MM.1S (cell line): ENCODE measurements at regions not wholly inside any gene's neighbourhood (a gene's known extent, or its start where the extent isn't known, plus 50 kb on each side); places are given as distances from the start of the nearest gene placed in this dataset.

Source experiments
- DNase-seq: peaks from one replicate; pipeline ENCODE4 v3.0.0-alpha.2; 2015
- H2AFZ ChIP-seq: fragments of 300-600 bp; sonication (generic); 2 replicates; pipeline ENCODE4 v1.6.0; 2016; ENCODE audit warnings: antibody characterized with exemption, low read length
- H3F3A ChIP-seq: fragments of 300-600 bp; sonication (generic); 2 replicates; pipeline ENCODE4 v1.6.1; 2016; ENCODE audit warnings: mild to moderate bottlenecking, antibody characterized with exemption, low read length, moderate library complexity, mixed read lengths; ENCODE audit not compliant: insufficient read depth
- H3K27ac ChIP-seq: fragments of 300-600 bp; sonication (generic); 2 replicates; pipeline ENCODE4 v1.5.1; 2016; ENCODE audit warnings: mild to moderate bottlenecking, low read length
- H3K27me3 ChIP-seq: fragments of 300-600 bp; sonication (generic); replicated peaks from 2 replicates; pipeline ENCODE4 v1.6.0; 2016; ENCODE audit warnings: low read length; ENCODE audit not compliant: insufficient read depth
- H3K36me3 ChIP-seq: fragments of 300-600 bp; sonication (generic); replicated peaks from 2 replicates; pipeline ENCODE4 v1.6.1; 2016; ENCODE audit warnings: mild to moderate bottlenecking, low read length, mixed read lengths; ENCODE audit not compliant: insufficient read depth
- H3K4me1 ChIP-seq: fragments of 300-600 bp; sonication (generic); 2 replicates; pipeline ENCODE4 v1.6.1; 2016; ENCODE audit warnings: low read length, mixed read lengths
- H3K4me2 ChIP-seq: fragments of 300-600 bp; sonication (generic); 2 replicates; pipeline ENCODE4 v1.6.0; 2016; ENCODE audit warnings: low read depth, low read length
- H3K4me3 ChIP-seq: fragments of 300-600 bp; sonication (generic); 2 replicates; pipeline ENCODE4 v1.5.1; 2016; ENCODE audit warnings: low read length, mixed read lengths
- H3K79me2 ChIP-seq: fragments of 300-600 bp; sonication (generic); 2 replicates; pipeline ENCODE4 v1.6.1; 2016; ENCODE audit warnings: mixed run types, low read length, mixed read lengths
- H3K9ac ChIP-seq: fragments of 300-600 bp; sonication (generic); 2 replicates; pipeline ENCODE4 v1.6.1; 2016; ENCODE audit warnings: low read length, mixed read lengths
- H3K9me2 ChIP-seq: fragments of 300-600 bp; sonication (generic); replicated peaks from 2 replicates; pipeline ENCODE4 v1.6.1; 2016; ENCODE audit warnings: mild to moderate bottlenecking, low read length, mixed read lengths; ENCODE audit not compliant: insufficient read depth
- H3K9me3 ChIP-seq: fragments of 300-600 bp; sonication (generic); replicated peaks from 2 replicates; pipeline ENCODE4 v1.6.1; 2016; ENCODE audit warnings: mild to moderate bottlenecking, low read length, mixed read lengths; ENCODE audit not compliant: insufficient read depth
- H4K20me1 ChIP-seq: fragments of 300-600 bp; sonication (generic); 2 replicates; pipeline ENCODE4 v1.6.1; 2016; ENCODE audit warnings: mild to moderate bottlenecking, low read length, moderate library complexity, mixed read lengths; ENCODE audit not compliant: insufficient read depth
- EZH2 ChIP-seq: fragments of 300-600 bp; sonication (generic); optimal IDR thresholded peaks from 2 replicates; pipeline ENCODE3; 2017; ENCODE audit warnings: low read depth, mild to moderate bottlenecking, antibody characterized with exemption, low read length, mixed read lengths
- EZH2phosphoT487 ChIP-seq: fragments of 300-600 bp; sonication (generic); IDR thresholded peaks from 2 replicates; pipeline ENCODE4 v1.6.1; 2018; ENCODE audit warnings: antibody characterized with exemption, low read length
- TF ChIP-seq, protein P1 (sequence below): fragments of 300-600 bp; sonication (generic); IDR thresholded peaks from 2 replicates; pipeline ENCODE4 v1.5.1; 2016; ENCODE audit warnings: antibody characterized with exemption, low read length, mixed read lengths

GRCh38 chr7:51593628-51594027 is 277.0 kb upstream of the COBL start:
- Histone ChIP-seq H3K27me3 (no peaks in the 10 kb centered on the region), H3K4me2 (no peak overlapping the region), H3K4me3 (no peak overlapping the region), H3K9ac (no peak overlapping the region), H3K9me3 (no peaks in the 10 kb centered on the region), H3K4me1 (no peaks in the 10 kb centered on the region), H3K9me2 (no peaks in the 10 kb centered on the region), H3K27ac (no peak overlapping the region), H3K36me3 (no peaks in the 10 kb centered on the region), H3K79me2 (no peaks in the 10 kb centered on the region), H2AFZ (no peak overlapping the region), H3F3A (no peaks in the 10 kb centered on the region), H4K20me1 (no peaks in the 10 kb centered on the region)
- no peak for DNase-seq
- TF ChIP-seq, protein P1, sequence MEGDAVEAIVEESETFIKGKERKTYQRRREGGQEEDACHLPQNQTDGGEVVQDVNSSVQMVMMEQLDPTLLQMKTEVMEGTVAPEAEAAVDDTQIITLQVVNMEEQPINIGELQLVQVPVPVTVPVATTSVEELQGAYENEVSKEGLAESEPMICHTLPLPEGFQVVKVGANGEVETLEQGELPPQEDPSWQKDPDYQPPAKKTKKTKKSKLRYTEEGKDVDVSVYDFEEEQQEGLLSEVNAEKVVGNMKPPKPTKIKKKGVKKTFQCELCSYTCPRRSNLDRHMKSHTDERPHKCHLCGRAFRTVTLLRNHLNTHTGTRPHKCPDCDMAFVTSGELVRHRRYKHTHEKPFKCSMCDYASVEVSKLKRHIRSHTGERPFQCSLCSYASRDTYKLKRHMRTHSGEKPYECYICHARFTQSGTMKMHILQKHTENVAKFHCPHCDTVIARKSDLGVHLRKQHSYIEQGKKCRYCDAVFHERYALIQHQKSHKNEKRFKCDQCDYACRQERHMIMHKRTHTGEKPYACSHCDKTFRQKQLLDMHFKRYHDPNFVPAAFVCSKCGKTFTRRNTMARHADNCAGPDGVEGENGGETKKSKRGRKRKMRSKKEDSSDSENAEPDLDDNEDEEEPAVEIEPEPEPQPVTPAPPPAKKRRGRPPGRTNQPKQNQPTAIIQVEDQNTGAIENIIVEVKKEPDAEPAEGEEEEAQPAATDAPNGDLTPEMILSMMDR, result no peak
- TF ChIP-seq EZH2 (no peak), EZH2phosphoT487 (no peak)

- Histone ChIP-seq H2AFZ (no peak overlapping the region), H3K4me1 (no peaks in the 10 kb centered on the region), H3K27me3 (no peaks in the 10 kb centered on the region), H3F3A (no peaks in the 10 kb centered on the region), H3K9me3 (no peaks in the 10 kb centered on the region), H3K79me2 (no peaks in the 10 kb centered on the region), H3K27ac (no peak overlapping the region), H3K36me3 (no peaks in the 10 kb centered on the region), H4K20me1 (no peaks in the 10 kb centered on the region), H3K9me2 (no peaks in the 10 kb centered on the region), H3K9ac (no peak overlapping the region), H3K4me3 (no peak overlapping the region), H3K4me2 (no peak overlapping the region)
- TF ChIP-seq, protein P1, result no peak
- no peak for TF ChIP-seq EZH2
- no peak for TF ChIP-seq EZH2phosphoT487
- no peak for DNase-seq
Observed at GRCh38 chr7:51592842-51593599, 276.4 kb upstream of the COBL start.

GRCh38 chr7:51591223-51591622 is 274.6 kb upstream of the COBL start:
- H3K9me2 ChIP-seq, result no peaks in the 10 kb centered on the region
- TF ChIP-seq, protein P1, result no peak
- TF ChIP-seq EZH2phosphoT487, result no peak
- no peak for TF ChIP-seq EZH2
- no peaks in the 10 kb centered on the region for H3K4me1 ChIP-seq
- no peaks in the 10 kb centered on the region for H3F3A ChIP-seq
- no peak overlapping the region for H3K4me2 ChIP-seq
- no peaks in the 10 kb centered on the region for H3K27me3 ChIP-seq
- no peak overlapping the region for H3K27ac ChIP-seq
- H3K4me3 ChIP-seq, result no peak overlapping the region
- no peaks in the 10 kb centered on the region for H3K79me2 ChIP-seq
- DNase-seq, result no peak
- H3K36me3 ChIP-seq, result no peaks in the 10 kb centered on the region
- no peaks in the 10 kb centered on the region for H4K20me1 ChIP-seq
- H3K9me3 ChIP-seq, result no peaks in the 10 kb centered on the region
- H2AFZ ChIP-seq, result no peak overlapping the region
- no peak overlapping the region for H3K9ac ChIP-seq
